Tibial artery (tissue), 4 donors: ENCODE measurements at regions not wholly inside any gene's neighbourhood (a gene's known extent, or its start where the extent isn't known, plus 50 kb on each side); places are given as distances from the start of the nearest gene placed in this dataset.

Source experiments
- DNase-seq, 2 donors: peaks; one replicate each; pipeline ENCODE4 v3.0.0-alpha.2; 2019
- H3K27ac ChIP-seq, 2 donors: fragments of 200-600 bp; sonication (generic) in 1 of 2; 1 replicate in 1 of 2; 2 replicates in 1 of 2; pipeline ENCODE4 v1.5.1; 2018 to 2019; ENCODE audit warnings: mild to moderate bottlenecking in 1 of 2
- H3K27me3 ChIP-seq, 2 donors: fragments of 200-600 bp; sonication (generic) in 1 of 2; one replicate each; pipeline versions ENCODE4 v1.5.1 to v1.6.0; 2016 to 2019
- H3K36me3 ChIP-seq, 3 donors: fragments of 200-600 bp; sonication (generic) in 2 of 3; one replicate each; pipeline ENCODE4 v1.5.1; 2016 to 2019; ENCODE audit warnings: mild to moderate bottlenecking in 2 of 3
- H3K4me1 ChIP-seq, 4 donors: fragments of 200-600 bp; sonication (generic) in 2 of 4; 1 replicate in 3 of 4; 2 replicates in 1 of 4; pipeline ENCODE4 v1.5.1; 2016 to 2019
- H3K4me3 ChIP-seq, 2 donors: fragments of 200-600 bp; sonication (generic) in 1 of 2; 1 replicate in 1 of 2; 2 replicates in 1 of 2; pipeline ENCODE4 v1.5.1; 2018 to 2019; ENCODE audit warnings: mild to moderate bottlenecking in 2 of 2
- H3K9me3 ChIP-seq, 3 donors: fragments of 200-600 bp; sonication (generic) in 1 of 3; one replicate each; pipeline ENCODE4 v1.5.1; 2016 to 2019
- intact Hi-C: fragments of 100-400 bp; cut with DNase I; formaldehyde crosslinking; loops from one replicate; pipeline ENCODE4 v1.15.0; 2023; ENCODE audit warnings: low total_unique reads
- TF ChIP-seq, protein P1 (sequence below), 2 experiments: fragments of 200-600 bp in 1 of 2; fragments of 450-650 bp in 1 of 2; IDR thresholded peaks; one replicate each; pipeline ENCODE4 v1.5.1; 2017 to 2019; ENCODE audit warnings: antibody characterized with exemption in 2 of 2, mild to moderate bottlenecking in 1 of 2, moderate library complexity in 1 of 2

DNA sequence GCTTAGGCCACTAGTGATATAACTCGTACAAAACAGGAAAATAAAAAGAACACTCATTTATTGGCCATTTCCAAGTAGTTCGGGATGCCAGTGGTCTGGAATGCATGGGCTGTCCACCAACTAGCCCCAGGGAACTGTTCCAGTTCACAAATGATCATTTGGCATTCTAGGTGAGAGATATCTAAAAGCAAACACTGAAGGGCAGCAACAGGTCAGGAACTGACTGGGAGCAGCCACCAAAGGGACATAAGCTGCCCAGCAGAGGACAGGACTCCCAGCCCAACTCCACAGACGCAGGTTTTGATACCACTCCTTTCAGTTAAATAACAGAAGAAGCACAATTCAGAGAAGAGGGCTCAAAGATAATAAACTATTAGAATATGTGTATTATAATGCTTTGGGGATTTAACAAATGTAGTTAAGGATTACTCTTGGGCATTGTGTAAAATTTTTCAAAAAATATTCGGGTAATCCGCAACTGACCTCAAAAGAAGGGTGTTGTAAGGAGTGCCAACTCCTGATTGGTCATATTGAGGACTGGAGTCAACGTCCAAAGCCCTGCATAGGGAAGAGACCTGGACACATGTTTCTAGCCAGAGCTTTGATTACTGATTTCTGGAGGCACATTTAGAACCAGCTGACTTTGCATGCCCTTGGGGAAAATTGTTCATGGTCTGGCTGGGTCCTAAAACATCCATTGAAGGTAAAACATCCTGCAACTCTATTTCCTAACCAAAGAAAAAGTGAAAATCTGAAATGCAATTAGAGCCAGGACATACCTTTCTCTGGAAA is 320.0 kb downstream of the DNAH5 start:
- Histone ChIP-seq H3K27ac (no peak overlapping the region), H3K4me3 (no peak overlapping the region), H3K36me3 (no peaks in the 10 kb centered on the region), H3K27me3 (no peaks in the 10 kb centered on the region), H3K9me3 (no peaks in the 10 kb centered on the region), H3K4me1 (no peaks in the 10 kb centered on the region)
- no peak for DNase-seq
- TF ChIP-seq, protein P1, sequence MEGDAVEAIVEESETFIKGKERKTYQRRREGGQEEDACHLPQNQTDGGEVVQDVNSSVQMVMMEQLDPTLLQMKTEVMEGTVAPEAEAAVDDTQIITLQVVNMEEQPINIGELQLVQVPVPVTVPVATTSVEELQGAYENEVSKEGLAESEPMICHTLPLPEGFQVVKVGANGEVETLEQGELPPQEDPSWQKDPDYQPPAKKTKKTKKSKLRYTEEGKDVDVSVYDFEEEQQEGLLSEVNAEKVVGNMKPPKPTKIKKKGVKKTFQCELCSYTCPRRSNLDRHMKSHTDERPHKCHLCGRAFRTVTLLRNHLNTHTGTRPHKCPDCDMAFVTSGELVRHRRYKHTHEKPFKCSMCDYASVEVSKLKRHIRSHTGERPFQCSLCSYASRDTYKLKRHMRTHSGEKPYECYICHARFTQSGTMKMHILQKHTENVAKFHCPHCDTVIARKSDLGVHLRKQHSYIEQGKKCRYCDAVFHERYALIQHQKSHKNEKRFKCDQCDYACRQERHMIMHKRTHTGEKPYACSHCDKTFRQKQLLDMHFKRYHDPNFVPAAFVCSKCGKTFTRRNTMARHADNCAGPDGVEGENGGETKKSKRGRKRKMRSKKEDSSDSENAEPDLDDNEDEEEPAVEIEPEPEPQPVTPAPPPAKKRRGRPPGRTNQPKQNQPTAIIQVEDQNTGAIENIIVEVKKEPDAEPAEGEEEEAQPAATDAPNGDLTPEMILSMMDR (IDR thresholded peaks at IDR 0.05) = no peak
- intact Hi-C loops = no loop called here

DNA sequence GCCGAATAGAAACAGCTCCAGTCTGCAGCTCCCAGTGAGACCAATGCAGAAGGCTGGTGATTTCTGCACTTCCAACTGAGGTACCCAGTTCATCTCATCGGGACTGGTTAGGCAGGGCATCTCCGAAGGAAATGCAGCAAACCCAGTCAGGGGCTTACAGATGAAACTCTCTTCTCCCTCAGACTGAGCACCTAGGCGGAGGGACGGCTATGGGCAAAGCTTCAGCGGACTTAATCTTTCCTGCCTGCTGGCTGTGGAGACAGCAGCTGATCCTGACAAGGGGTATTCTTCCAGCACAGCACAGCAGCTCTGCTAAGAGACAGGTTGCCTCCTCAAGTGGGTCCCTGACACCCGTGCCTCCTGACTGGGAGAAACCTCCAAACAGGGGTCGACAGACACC is 330.9 kb downstream of the DNAH5 start:
- Histone ChIP-seq H3K27ac (no peak overlapping the region), H3K27me3 (no peaks in the 10 kb centered on the region), H3K4me3 (no peak overlapping the region), H3K36me3 (no peaks in the 10 kb centered on the region), H3K4me1 (no peaks in the 10 kb centered on the region), H3K9me3 (no peaks in the 10 kb centered on the region)
- TF ChIP-seq, protein P1 (IDR thresholded peaks at IDR 0.05) = no peak
- no peak for DNase-seq
- intact Hi-C loops = no loop called here

DNA sequence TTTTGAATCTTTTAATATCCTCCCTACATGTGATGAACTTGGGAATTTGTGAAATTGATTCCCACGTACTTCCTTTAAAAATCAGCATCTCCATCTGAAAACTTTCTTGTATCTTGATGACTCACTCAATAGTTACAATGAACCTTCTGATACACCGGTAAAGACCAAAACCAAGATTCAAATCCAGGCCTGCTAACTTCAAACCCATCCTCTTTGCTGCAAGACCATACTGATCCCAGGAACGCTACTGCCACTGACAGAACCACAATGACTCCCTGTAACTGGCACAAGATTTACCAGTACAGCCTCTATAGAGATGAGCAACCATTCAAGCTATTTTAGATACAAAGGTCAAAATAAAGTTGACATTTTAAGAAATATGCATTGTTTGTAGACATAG is 332.9 kb downstream of the DNAH5 start:
- no peak overlapping the region for H3K4me3 ChIP-seq
- no peaks in the 10 kb centered on the region for H3K9me3 ChIP-seq
- H3K27me3 ChIP-seq = no peaks in the 10 kb centered on the region
- DNase-seq = no peak
- TF ChIP-seq, protein P1 (IDR thresholded peaks at IDR 0.05) = no peak
- no peaks in the 10 kb centered on the region for H3K36me3 ChIP-seq
- no peaks in the 10 kb centered on the region for H3K4me1 ChIP-seq
- no peak overlapping the region for H3K27ac ChIP-seq
- intact Hi-C loops = no loop called here

DNA sequence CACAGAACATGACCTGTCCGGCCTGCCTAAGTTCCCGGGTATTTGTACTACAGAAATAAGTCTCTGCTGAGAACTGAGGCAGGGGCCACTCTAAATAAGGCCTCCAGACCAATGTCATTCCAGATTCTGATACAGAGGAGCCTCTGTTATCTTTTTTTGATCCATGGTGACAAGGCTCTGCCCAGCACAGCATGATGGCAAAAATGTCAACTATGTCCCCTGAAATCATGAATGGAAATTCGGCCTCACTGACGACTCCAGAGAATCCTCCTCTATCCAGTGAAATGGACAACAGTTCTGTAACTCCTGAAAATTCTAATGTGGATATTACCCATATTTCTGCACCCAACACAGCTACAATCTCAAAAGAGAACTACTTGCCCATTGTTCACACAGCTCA is 335.0 kb downstream of the DNAH5 start:
- TF ChIP-seq, protein P1 (IDR thresholded peaks at IDR 0.05) = no peak
- no peaks in the 10 kb centered on the region for H3K4me1 ChIP-seq
- H3K27ac ChIP-seq = no peak overlapping the region
- intact Hi-C loops = no loop called here
- H3K4me3 ChIP-seq = no peak overlapping the region
- no peak for DNase-seq
- no peaks in the 10 kb centered on the region for H3K36me3 ChIP-seq
- H3K27me3 ChIP-seq = no peaks in the 10 kb centered on the region
- H3K9me3 ChIP-seq = no peaks in the 10 kb centered on the region

DNA sequence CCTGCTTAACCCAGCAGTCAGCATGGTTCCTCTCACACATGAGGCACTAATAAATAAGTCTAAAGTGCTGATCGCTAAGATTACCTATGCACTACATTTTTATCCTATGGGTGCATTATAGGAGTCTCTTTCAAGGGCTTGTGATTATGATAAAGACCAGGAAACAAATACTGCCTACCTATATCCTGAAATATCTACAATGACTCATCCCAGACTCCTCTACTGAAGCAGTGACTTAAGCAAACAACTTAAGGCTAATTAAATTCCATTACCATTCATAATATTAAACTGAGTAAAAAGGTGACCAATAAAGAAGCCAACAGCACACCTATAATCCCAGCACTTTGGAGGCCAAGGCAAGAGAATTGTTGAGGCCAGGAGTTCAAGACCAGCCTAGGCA is 338.4 kb downstream of the DNAH5 start:
- Histone ChIP-seq H3K27ac (no peak overlapping the region), H3K4me3 (no peak overlapping the region), H3K9me3 (no peaks in the 10 kb centered on the region), H3K4me1 (no peaks in the 10 kb centered on the region), H3K36me3 (no peaks in the 10 kb centered on the region), H3K27me3 (no peaks in the 10 kb centered on the region)
- intact Hi-C loops = no loop called here
- DNase-seq = no peak
- TF ChIP-seq, protein P1 (IDR thresholded peaks at IDR 0.05) = no peak
